SK-N-SH treated with all-trans-retinoic acid at 6 μM for 48 hours (cell line): ENCODE measurements at regions not wholly inside any gene's neighbourhood (a gene's known extent, or its start where the extent isn't known, plus 50 kb on each side); places are given as distances from the start of the nearest gene placed in this dataset.

Source experiments
- ATAC-seq: fragments of 200-7000 bp; cut with Tn5 transposase; 3 replicates; pipeline ENCODE4 v1.9.1; 2020; ENCODE audit warnings: mild to moderate bottlenecking, moderate library complexity
- ARNTL ChIP-seq: fragments of 450-650 bp; formaldehyde crosslinking; IDR thresholded peaks from 2 replicates; pipeline ENCODE4 v1.5.0; 2020; ENCODE audit warnings: low read depth, mild to moderate bottlenecking, moderate library complexity, borderline replicate concordance
- BACH2 ChIP-seq: fragments of 250-450 bp; sonication (Bioruptor Pico); IDR thresholded peaks from 2 replicates; pipeline ENCODE4 v1.9.0; 2021; ENCODE audit warnings: mild to moderate bottlenecking, borderline replicate concordance
- CREB5 ChIP-seq: fragments of 250-450 bp; sonication (Bioruptor Pico); IDR thresholded peaks from 2 replicates; pipeline ENCODE4 v1.5.1; 2020; ENCODE audit warnings: low read depth, mild to moderate bottlenecking, moderate library complexity
- CSDC2 ChIP-seq: fragments of 250-450 bp; sonication (Bioruptor Pico); IDR thresholded peaks from 2 replicates; pipeline ENCODE4 v1.5.0; 2020; ENCODE audit warnings: mild to moderate bottlenecking, moderate library complexity
- CSRNP3 ChIP-seq: fragments of 250-450 bp; sonication (Bioruptor Pico); IDR thresholded peaks from 2 replicates; pipeline ENCODE4 v1.5.1; 2021; ENCODE audit warnings: mild to moderate bottlenecking, moderate library complexity
- GLIS3 ChIP-seq: fragments of 250-450 bp; sonication (Bioruptor Pico); IDR thresholded peaks from 2 replicates; pipeline ENCODE4 v1.5.0; 2020; ENCODE audit warnings: mild to moderate bottlenecking, moderate library complexity
- OSR1 ChIP-seq: fragments of 250-450 bp; sonication (Bioruptor Pico); IDR thresholded peaks from 2 replicates; pipeline ENCODE4 v1.8.0; 2022; ENCODE audit warnings: moderate library complexity, mild to moderate bottlenecking, inconsistent platforms
- PATZ1 ChIP-seq: fragments of 250-450 bp; sonication (Bioruptor Pico); IDR thresholded peaks from 2 replicates; pipeline ENCODE4 v1.8.0; 2020; ENCODE audit warnings: mild to moderate bottlenecking, moderate library complexity, borderline replicate concordance
- PPARA ChIP-seq: fragments of 250-450 bp; sonication (Bioruptor Pico); IDR thresholded peaks from 2 replicates; pipeline ENCODE4 v1.5.0; 2020; ENCODE audit warnings: mild to moderate bottlenecking, borderline replicate concordance
- RARB ChIP-seq: fragments of 250-450 bp; sonication (Bioruptor Pico); IDR thresholded peaks from 2 replicates; pipeline ENCODE4 v1.8.0; 2021; ENCODE audit warnings: mild to moderate bottlenecking, moderate library complexity
- SNAI2 ChIP-seq: fragments of 250-450 bp; sonication (Bioruptor Pico); IDR thresholded peaks from 2 replicates; pipeline ENCODE4 v1.5.0; 2020; ENCODE audit warnings: mild to moderate bottlenecking, moderate library complexity
- TCF4 ChIP-seq: fragments of 250-450 bp; sonication (Bioruptor Pico); IDR thresholded peaks from 2 replicates; pipeline ENCODE4 v1.8.0; 2021; ENCODE audit warnings: mild to moderate bottlenecking, moderate library complexity, borderline replicate concordance
- TOX ChIP-seq: fragments of 250-450 bp; sonication (Bioruptor Pico); IDR thresholded peaks from 2 replicates; pipeline ENCODE4 v1.8.0; 2021; ENCODE audit warnings: mild to moderate bottlenecking, moderate library complexity, borderline replicate concordance
- TSHZ2 ChIP-seq: fragments of 250-450 bp; sonication (Bioruptor Pico); IDR thresholded peaks from 2 replicates; pipeline ENCODE4 v1.5.0; 2020; ENCODE audit warnings: mild to moderate bottlenecking, moderate library complexity
- ZC3H10 ChIP-seq: fragments of 250-450 bp; sonication (Bioruptor Pico); IDR thresholded peaks from 2 replicates; pipeline ENCODE4 v1.5.1; 2021; ENCODE audit warnings: mild to moderate bottlenecking, moderate library complexity
- ZFP3 ChIP-seq: fragments of 250-450 bp; sonication (Bioruptor Pico); IDR thresholded peaks from 2 replicates; pipeline ENCODE4 v1.5.0; 2020; ENCODE audit warnings: mild to moderate bottlenecking, moderate library complexity
- ZFP30 ChIP-seq: fragments of 450-650 bp; formaldehyde crosslinking; IDR thresholded peaks from 2 replicates; pipeline ENCODE4 v1.5.0; 2022; ENCODE audit warnings: mild to moderate bottlenecking, moderate library complexity
- ZNF565 ChIP-seq: fragments of 450-650 bp; formaldehyde crosslinking; conservative IDR thresholded peaks from 2 replicates; pipeline ENCODE4 v1.5.0; 2020; ENCODE audit warnings: low read depth, mild to moderate bottlenecking, moderate library complexity
- ZNF70 ChIP-seq: fragments of 450-650 bp; formaldehyde crosslinking; IDR thresholded peaks from 2 replicates; pipeline ENCODE4 v1.5.0; 2020; ENCODE audit warnings: mild to moderate bottlenecking, moderate library complexity
- ZNF8 ChIP-seq: fragments of 450-650 bp; formaldehyde crosslinking; IDR thresholded peaks from 2 replicates; pipeline ENCODE4 v1.5.0; 2020; ENCODE audit warnings: mild to moderate bottlenecking, moderate library complexity

- TF ChIP-seq PATZ1 (CRISPR knock-in tag) (no peak), RARB (CRISPR knock-in tag) (no peak), TOX (CRISPR knock-in tag) (no peak), TCF4 (CRISPR knock-in tag) (no peak), ARNTL (CRISPR knock-in tag) (no peak), ZFP3 (CRISPR knock-in tag) (no peak)
- TF ChIP-seq, all 23 proteins: peak for 0
These were observed 1171.4 kb upstream of the ADGRL2 start (continued) for GRCh38 chr1:80629304-80629837.

GRCh38 chr1:80624682-80625081, 1176.1 kb upstream of the ADGRL2 start:
- no peak for ATAC-seq
- TF ChIP-seq CSDC2 (CRISPR knock-in tag) = no peak
- no peak for TF ChIP-seq ZNF8 (CRISPR knock-in tag)
- TF ChIP-seq RARB (CRISPR knock-in tag) = no peak
- TF ChIP-seq TCF4 (CRISPR knock-in tag) = no peak
- TF ChIP-seq ZNF565 (CRISPR knock-in tag) = no peak
- TF ChIP-seq CSRNP3 (CRISPR knock-in tag) = no peak
- no peak for TF ChIP-seq TOX (CRISPR knock-in tag)
- TF ChIP-seq ZNF70 = no peak
- no peak for TF ChIP-seq GLIS3 (CRISPR knock-in tag)
- TF ChIP-seq PPARA (CRISPR knock-in tag) = no peak
- TF ChIP-seq ARNTL (CRISPR knock-in tag) = no peak
- TF ChIP-seq SNAI2 = no peak
- TF ChIP-seq CREB5 (CRISPR knock-in tag) = no peak

- TF ChIP-seq RARB (CRISPR knock-in tag) = no peak
- no peak for TF ChIP-seq PATZ1 (CRISPR knock-in tag)
- no peak for TF ChIP-seq SNAI2
- no peak for TF ChIP-seq ARNTL (CRISPR knock-in tag)
- no peak for TF ChIP-seq ZNF565 (CRISPR knock-in tag)
- no peak for TF ChIP-seq ZNF8 (CRISPR knock-in tag)
- no peak for TF ChIP-seq ZC3H10 (CRISPR knock-in tag)
- TF ChIP-seq TOX (CRISPR knock-in tag) = no peak
- no peak for TF ChIP-seq CSRNP3 (CRISPR knock-in tag)
- no peak for TF ChIP-seq TCF4 (CRISPR knock-in tag)
- no peak for TF ChIP-seq OSR1 (CRISPR knock-in tag)
- TF ChIP-seq ZFP30 (CRISPR knock-in tag) = no peak
- TF ChIP-seq ZFP3 (CRISPR knock-in tag) = no peak
- no peak for TF ChIP-seq ZNF70
- no peak for TF ChIP-seq BACH2 (CRISPR knock-in tag)
- ATAC-seq = no peak
These were observed 1193.7 kb upstream of the ADGRL2 start for GRCh38 chr1:80607064-80607463.

GRCh38 chr1:80594013-80594412, 1206.7 kb upstream of the ADGRL2 start:
- no peak for ATAC-seq
- no peak for TF ChIP-seq CSDC2 (CRISPR knock-in tag)
- TF ChIP-seq TCF4 (CRISPR knock-in tag) = no peak
- TF ChIP-seq ZNF8 (CRISPR knock-in tag) = no peak
- TF ChIP-seq SNAI2 = no peak
- TF ChIP-seq ZFP3 (CRISPR knock-in tag) = no peak
- TF ChIP-seq TSHZ2 (CRISPR knock-in tag) = no peak
- no peak for TF ChIP-seq ARNTL (CRISPR knock-in tag)
- TF ChIP-seq CREB5 (CRISPR knock-in tag) = no peak
- no peak for TF ChIP-seq ZNF70
- no peak for TF ChIP-seq RARB (CRISPR knock-in tag)
- TF ChIP-seq ZFP30 (CRISPR knock-in tag) = no peak
